MCF 10A (cell line): ENCODE measurements at regions not wholly inside any gene's neighbourhood (a gene's known extent, or its start where the extent isn't known, plus 50 kb on each side); places are given as distances from the start of the nearest gene placed in this dataset.
"Not testable (repeated sequence)": the region's sequence is repeated elsewhere in the genome, so short reads cannot be mapped to it uniquely, and the experiment has no call there.

ENCODE experiments used
- BruUV-seq: library from RNA; stranded (reverse); fragments of 400-500 nt; replicated peaks from 2 replicates; lab custom pipeline; 2021; lab: Mats Ljungman, UMichigan
- CTCF ChIA-PET: fragments of 300-600 bp; sonication (Branson Sonifier 250); formaldehyde crosslinking; extraction: SDS; loops from one replicate; lab custom pipeline; 2021; ENCODE audit warnings: antibody characterized with exemption, inconsistent platforms; lab: Yijun Ruan, JAX
- POLR2A ChIA-PET: fragments of 300-600, 350-650 bp; sonication (Branson Sonifier 250); formaldehyde crosslinking; extraction: SDS; loops from one replicate; lab custom pipeline; 2020; ENCODE audit warnings: antibody characterized with exemption, inconsistent platforms; lab: Yijun Ruan, JAX
- DNase-seq: peaks from one replicate; pipeline ENCODE4 v3.0.0-alpha.2; 2018; ENCODE audit not compliant: unreplicated experiment
- H3K27ac Mint-ChIP-seq: one replicate; pipeline ENCODE4 v1.8.0; 2022; ENCODE audit warnings: mild to moderate bottlenecking, low read depth, mixed read lengths; ENCODE audit not compliant: unreplicated experiment
- H3K27me3 Mint-ChIP-seq: one replicate; pipeline ENCODE4 v1.8.0; 2022; ENCODE audit warnings: mixed read lengths; ENCODE audit not compliant: insufficient read depth, unreplicated experiment
- H3K36me3 Mint-ChIP-seq: one replicate; pipeline ENCODE4 v1.8.0; 2022; ENCODE audit warnings: mild to moderate bottlenecking, moderate library complexity, mixed read lengths; ENCODE audit not compliant: insufficient read depth, unreplicated experiment
- H3K4me1 Mint-ChIP-seq: one replicate; pipeline ENCODE4 v1.8.0; 2022; ENCODE audit warnings: mixed read lengths; ENCODE audit not compliant: insufficient read depth, unreplicated experiment
- H3K4me3 Mint-ChIP-seq: one replicate; pipeline ENCODE4 v1.8.0; 2022; ENCODE audit warnings: mild to moderate bottlenecking, moderate library complexity, mixed read lengths; ENCODE audit not compliant: unreplicated experiment
- H3K9me3 Mint-ChIP-seq: one replicate; pipeline ENCODE4 v1.8.0; 2022; ENCODE audit warnings: mixed read lengths; ENCODE audit not compliant: unreplicated experiment
- CTCF ChIP-seq: fragments of 200-600 bp; IDR thresholded peaks from one replicate; pipeline ENCODE4 v1.8.0; 2022; ENCODE audit warnings: antibody characterized with exemption, mild to moderate bottlenecking; ENCODE audit not compliant: unreplicated experiment
- intact Hi-C: fragments of 100-400 bp; cut with micrococcal nuclease; formaldehyde crosslinking; loops from 2 replicates; pipeline ENCODE4 v1.14.1; 2022

GRCh38 chr1:219322766-219323165 lies 149.1 kb downstream of the LYPLAL1 start:
- Mint-ChIP-seq H3K4me3 (no peak overlapping the region), H3K27me3 (peaks cover 100% of the 10 kb centered on the region), H3K9me3 (peaks cover 6% of the 10 kb centered on the region), H3K27ac (no peak overlapping the region), H3K36me3 (no peaks in the 10 kb centered on the region), H3K4me1 (peaks cover 16% of the 10 kb centered on the region)
- TF ChIP-seq CTCF, result no peak
- intact Hi-C loops, result loop anchor here (10.0 kb wide), 1 partner anchor 978 kb away; the partner anchor contains the start of gene TGFB2
- ChIA-PET CTCF (interaction anchor here (2.8 kb wide), 1 partner anchor 63 kb away, joined by 19 read pairs; no protein-coding TSS in a partner anchor), POLR2A (interaction anchor here (1.3 to 1.4 kb wide), 2 partner anchors 17 to 64 kb away, joined by 3 to 4 read pairs; no protein-coding TSS in a partner anchor)
- no TSS peak for BruUV-seq
- DNase-seq, result no peak

- H3K9me3 Mint-ChIP-seq, H3K4me3 Mint-ChIP-seq, BruUV-seq, DNase-seq, CTCF ChIA-PET, H3K36me3 Mint-ChIP-seq, H3K27ac Mint-ChIP-seq: not testable (repeated sequence)
- H3K27me3 Mint-ChIP-seq, result peaks cover 99% of the 10 kb centered on the region
- POLR2A ChIA-PET, result interaction anchor here (0.6 kb wide), 1 partner anchor 253 kb away, joined by 3 read pairs; no protein-coding TSS in a partner anchor
- H3K4me1 Mint-ChIP-seq, result peaks cover 14% of the 10 kb centered on the region
- intact Hi-C loops, result loop anchor here (10.0 kb wide), 1 partner anchor 976 kb away; the partner anchor contains the start of gene TGFB2
Observed at GRCh38 chr1:219320563-219320962, 146.9 kb downstream of the LYPLAL1 start.

GRCh38 chr1:219318826-219319225 lies 145.1 kb downstream of the LYPLAL1 start:
- no TSS peak for BruUV-seq
- CTCF ChIA-PET, result interaction anchor here (0.5 to 1.4 kb wide), 7 partner anchors 16 to 1063 kb away, joined by 3 to 5 read pairs (median 3); no protein-coding TSS in a partner anchor
- no peak overlapping the region for H3K27ac Mint-ChIP-seq
- H3K4me1 Mint-ChIP-seq, result no peaks in the 10 kb centered on the region
- POLR2A ChIA-PET, result interaction anchor here (1.1 kb wide), 1 partner anchor 12 kb away, joined by 3 read pairs; no protein-coding TSS in a partner anchor
- no peak overlapping the region for H3K4me3 Mint-ChIP-seq
- peaks cover 7% of the 10 kb centered on the region for H3K9me3 Mint-ChIP-seq
- DNase-seq, result no peak
- peaks cover 92% of the 10 kb centered on the region for H3K27me3 Mint-ChIP-seq
- intact Hi-C loops, result no loop called here
- no peaks in the 10 kb centered on the region for H3K36me3 Mint-ChIP-seq
- TF ChIP-seq CTCF, result no peak

- no peak overlapping the region for H3K27ac Mint-ChIP-seq
- ChIA-PET CTCF (interaction anchor here (0.6 to 1.4 kb wide), 4 partner anchors 15 to 828 kb away, joined by 3 to 5 read pairs (median 3); no protein-coding TSS in a partner anchor), POLR2A (no interaction called here)
- intact Hi-C loops, result no loop called here
- H3K36me3 Mint-ChIP-seq, result no peaks in the 10 kb centered on the region
- DNase-seq, result peak; percentile 57
- H3K27me3 Mint-ChIP-seq, result peaks cover 92% of the 10 kb centered on the region
- no peaks in the 10 kb centered on the region for H3K4me1 Mint-ChIP-seq
- no peak overlapping the region for H3K4me3 Mint-ChIP-seq
- no TSS peak for BruUV-seq
- TF ChIP-seq CTCF, result no peak
- H3K9me3 Mint-ChIP-seq, result peaks cover 7% of the 10 kb centered on the region
Observed at GRCh38 chr1:219317762-219318353, 144.2 kb downstream of the LYPLAL1 start.
